HG03571 (cell line): ENCODE measurements at regions not wholly inside any gene's neighbourhood (a gene's known extent, or its start where the extent isn't known, plus 50 kb on each side); places are given as distances from the start of the nearest gene placed in this dataset.

Experiments used
- ATAC-seq: cut with Tn5 transposase; IDR thresholded peaks from one replicate; pipeline ENCODE4 v1.9.1; 2021; ENCODE audit not compliant: unreplicated experiment

DNA sequence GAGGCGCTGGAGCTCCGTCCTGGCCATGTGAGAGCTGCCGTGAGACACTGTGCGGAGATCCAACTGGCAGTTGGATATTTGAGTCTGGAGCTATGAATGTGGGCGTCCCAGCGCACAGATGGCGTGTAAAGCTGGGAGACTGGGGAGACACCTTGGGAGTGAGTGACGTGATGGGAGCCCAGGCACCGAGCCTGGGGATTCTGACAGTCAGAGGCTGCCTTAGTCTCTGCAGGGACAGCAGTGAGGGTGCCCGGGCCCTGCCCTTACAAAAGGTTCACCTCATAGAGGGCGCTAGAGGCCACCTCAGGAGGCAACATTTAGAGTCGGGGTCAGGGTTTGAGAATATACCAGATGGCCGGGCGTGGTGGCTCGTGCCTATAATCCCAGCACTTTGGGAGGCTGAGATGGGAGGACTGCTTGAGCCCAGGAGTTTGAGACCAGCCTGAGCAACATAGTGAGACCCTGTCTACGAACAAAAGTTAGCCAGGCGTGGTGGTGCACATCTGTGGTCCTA, 194.1 kb upstream of the GSE1 start:
- ATAC-seq = no peak

DNA sequence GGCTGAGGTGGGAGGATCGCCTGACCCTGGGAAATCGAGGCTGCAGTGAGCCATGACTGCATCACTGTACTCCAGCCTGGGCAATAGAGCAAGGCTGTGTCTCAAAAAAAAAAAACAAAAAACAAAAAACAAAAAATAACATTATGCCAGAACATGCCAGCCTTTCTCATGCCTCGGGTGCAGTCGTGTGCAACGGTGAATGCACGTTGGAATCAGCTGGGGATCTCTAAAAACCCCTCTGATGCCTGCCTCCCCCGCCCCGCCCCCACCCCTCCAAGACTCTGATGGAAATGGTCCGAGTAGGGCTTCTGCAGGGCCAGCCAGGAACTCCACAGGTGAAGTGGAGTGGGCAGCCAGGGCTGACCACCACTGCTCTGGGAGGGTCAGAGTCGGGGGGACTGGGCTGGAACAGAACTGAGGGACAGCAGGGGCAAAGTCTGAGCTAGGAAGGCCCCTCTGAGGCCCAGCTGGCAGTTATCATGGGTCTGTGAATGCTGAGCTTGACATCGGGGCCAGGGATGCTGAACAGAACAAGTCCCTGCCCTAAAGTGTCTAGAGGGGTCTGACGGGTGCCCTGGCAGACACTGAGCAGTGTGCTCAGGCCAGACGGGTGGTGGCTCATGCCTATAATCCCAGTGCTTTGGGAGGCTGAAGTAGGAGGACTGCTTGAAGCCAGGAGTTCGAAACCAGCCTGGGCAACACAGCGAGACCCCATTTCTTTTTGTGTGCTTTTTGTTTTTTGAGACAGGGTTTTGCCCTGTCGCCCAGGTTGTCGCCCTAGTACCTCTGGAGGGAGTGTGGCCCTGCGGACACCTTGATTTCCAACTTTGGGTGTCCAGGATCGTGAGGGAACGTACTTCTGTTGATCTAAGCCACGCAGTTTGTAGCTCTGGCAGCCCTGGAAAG, 193.4 kb upstream of the GSE1 start:
- ATAC-seq = no peak

DNA sequence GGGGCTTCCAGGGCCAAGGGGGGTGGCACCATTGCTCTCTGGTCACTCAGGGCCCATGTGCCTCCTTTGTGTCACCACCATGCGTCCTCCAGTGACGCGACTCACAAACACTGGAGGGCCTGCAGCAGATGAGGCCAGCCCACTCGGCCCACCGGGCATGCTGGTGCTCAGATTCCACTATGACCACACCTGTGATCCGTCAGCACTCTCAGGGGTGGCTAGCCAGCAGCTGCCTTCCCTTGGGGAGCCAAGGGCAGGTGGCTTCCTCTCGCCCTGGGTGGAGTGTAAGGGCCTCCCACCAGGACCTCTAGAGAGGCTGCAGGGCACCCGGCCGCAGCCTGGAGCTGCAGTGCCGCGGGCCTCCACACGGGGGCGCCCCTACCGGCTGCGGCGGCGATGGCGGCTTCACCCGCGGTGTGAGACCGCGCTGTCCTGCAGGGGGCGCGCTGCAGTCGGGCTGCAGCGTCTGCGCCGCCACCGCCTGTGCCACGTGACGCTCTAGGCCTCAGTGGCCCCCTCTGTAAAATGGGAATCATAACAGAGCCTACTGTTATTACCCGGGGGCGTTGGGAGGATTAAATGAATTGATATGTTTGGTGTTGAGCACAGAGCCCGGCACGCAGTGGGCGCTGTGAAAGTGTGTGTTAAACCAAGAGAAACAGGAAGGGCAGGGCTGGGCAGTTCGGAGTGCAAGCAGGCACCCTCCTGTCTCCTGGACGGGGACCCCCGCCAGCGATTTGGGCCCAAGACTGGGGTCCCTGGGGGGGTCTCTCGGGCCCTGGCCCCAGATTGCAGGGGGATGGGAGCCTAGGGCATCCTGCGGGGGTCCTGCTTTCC, 192.4 kb upstream of the GSE1 start:
- ATAC-seq = no peak

DNA sequence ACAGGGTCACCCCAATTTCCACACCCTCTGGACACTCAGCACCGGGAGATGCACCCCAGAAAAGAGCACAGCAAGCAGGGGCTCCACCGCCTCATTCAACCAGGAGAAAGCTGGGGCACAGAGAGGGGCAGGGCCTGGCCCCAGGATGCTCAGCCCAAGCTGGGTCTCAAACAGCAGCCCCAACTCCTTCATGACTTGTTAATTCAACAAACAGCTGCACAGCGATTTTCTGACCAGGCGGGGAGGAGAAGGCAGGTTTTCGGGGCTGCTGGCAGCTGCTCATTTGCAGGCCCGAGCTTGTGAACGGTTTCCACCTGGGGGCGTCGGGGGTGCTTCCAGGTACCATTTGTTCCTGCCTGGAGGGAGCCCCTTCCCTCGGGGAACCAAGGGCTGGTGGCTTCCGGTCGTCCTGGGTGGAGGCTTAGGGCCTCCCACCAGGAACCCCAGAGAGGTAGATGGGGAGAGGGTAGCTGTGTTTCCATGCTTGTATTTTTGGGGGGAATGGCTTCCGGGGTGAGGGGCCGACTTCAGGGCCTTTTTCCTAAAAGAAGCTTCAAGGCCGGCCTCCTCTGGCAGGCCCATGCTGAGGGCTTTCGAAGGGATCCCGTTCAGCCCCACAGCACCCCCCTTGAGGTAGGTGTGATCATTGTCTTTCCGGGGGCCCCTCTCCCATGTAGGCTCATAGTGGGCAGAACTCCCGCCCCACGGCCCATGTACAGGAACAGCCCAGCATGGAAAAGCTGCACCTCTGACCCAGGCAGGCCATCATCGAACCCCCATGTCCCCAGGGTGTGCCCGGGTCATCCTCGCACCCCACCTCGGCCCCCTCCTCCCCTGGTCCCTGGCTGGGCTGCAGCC, 191.6 kb upstream of the GSE1 start:
- ATAC-seq = no peak

DNA sequence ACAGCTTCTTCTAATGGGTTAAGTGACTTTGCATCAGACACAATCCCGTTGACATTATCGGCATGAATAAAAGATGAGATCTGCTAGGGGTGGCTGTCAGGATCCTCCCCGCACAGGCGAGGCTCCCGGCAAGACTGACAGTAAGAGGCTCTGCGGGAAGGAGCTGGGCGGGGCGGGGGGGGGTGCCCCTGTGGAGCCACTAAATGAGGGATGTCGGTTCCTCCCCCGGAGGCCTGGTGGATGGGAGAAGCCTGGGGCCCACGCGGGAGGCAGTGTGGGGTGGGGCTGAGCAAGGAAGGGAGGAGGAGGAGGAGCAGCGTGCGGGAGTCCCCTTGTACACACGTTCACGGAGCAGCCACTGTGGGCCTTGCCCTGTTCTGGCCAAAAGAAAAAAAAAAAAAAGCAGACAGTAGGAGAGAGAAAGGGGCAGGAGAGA, 190.9 kb upstream of the GSE1 start:
- no peak for ATAC-seq

DNA sequence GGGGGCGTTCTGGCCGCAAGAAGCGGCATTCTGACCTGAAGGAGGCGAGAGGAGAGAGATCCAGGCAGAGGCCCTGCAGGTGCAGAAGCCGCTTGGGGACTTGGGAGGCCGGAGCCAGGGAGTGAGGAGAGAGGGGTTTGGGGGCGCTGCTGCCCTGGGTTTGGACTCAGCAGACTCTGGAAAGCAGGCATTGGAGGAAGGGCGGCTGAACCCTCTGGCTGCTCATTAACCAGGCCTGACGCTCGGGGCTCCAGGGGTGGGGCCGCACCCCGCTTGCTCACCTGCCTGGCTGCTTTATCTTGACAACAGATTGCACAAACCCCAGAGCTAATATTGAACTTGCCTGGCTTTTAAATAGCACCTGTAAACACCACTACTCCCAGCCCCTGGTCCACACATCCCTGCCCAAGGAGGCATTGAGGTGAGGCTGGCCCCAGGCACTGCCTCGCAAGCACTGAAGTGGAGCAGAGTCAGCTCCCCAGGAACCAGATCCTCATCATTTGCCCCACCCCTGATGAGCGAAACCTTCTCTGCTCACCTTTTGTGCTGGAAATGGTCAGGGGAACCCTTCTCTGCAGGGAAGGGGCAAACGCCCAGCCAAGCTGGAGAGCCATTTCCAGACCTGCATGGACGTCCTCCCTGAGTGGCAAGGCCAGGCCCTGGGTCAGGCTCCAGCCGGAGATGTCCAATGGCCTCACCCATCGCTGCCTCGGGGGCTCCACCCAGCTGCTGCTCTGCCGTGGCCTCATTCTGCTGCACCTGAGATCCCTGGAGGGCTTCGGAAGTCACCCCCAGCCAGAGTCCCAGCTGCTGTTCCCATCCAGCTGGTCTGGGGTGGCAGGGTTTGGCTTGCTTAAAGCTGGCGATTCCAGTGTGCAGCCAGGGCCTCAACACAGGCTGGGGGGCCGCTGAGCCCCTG, 190.2 kb upstream of the GSE1 start:
- ATAC-seq = no peak

DNA sequence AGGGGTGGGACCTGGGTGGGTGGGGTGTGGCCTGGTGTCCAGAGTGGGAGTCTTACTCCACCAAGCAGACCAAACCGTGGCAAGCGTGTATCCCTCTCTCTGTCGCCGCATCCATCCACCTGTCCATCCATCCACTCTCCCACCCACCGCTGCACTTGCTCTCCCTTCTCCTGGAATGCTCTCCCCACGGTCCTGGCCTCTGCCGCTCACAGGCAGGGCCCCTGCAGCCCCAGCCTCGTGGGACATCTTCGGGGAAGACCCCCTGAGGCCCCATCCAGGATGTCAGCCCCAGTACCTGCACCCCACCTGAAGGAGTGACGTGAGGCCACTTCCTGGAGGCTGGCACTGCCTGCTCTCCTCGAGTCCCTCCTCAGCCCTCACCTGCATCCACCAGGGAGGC, 189.5 kb upstream of the GSE1 start:
- ATAC-seq = no peak

DNA sequence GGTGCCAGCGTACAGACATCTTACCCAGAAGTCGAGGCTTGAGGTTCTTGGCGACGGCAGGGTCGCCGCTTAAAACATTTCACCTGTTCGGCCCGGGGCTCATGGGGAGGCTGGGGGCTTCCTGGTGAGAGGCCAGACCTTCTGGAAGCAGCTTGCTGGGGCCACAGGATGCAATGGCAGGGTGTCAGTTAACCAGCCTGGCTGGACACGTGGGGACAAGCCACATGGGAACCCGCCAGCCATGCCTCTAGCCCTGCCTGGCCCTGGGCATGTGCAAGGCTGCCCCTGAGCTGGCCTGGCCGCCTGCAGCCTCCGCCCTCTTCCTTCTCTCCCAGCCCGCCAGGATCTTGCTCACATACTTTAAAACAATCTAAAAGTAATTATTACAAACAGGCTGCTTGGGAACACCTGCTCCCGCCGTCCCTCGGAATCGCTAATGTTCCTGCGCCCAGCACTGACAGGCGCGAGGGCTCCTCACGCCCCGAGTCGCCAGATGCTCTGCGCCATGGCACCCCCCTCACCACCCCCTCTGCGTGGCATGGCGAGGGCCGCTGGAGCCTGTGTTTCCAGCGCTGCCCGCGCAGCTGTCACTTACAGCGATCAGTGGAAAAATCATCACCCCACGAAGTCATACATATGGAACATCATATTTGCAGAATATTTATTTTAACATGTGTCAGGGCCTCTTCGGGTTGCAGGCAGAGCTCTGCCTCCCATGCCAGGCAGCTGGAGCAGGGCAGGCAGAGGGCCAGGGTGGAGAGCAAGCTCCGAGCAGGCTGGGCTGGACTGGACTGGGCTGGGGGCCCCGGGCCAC, 188.7 kb upstream of the GSE1 start:
- no peak for ATAC-seq

DNA sequence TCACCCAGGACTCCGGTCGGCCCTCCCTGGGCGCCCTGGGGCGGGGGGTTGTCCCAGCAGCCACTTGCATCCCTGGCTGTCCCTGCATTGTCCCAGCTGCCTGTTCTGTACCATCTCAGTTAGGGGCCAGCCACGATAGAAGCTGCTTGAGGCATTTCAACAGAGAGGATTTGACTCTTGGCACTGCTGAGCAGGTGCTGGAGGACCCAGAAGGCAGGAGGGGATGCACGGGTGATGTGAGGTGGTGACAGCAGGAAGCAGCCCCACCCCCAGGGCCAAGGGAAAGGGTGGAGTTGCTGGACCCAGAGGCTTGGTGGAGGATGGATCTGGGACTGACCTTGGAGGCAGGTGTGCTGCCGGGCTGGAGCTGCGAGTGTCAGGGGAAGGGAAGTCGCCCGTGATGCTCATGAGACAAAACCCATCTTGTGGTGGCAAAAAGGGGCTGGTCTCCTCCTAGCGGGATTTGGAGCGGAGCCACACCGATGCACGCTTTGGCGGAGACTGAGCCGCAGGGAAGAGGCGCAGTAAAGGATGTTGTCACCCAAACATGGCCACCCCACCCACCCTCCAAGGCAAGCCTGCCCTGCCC, 188.0 kb upstream of the GSE1 start:
- ATAC-seq = no peak

DNA sequence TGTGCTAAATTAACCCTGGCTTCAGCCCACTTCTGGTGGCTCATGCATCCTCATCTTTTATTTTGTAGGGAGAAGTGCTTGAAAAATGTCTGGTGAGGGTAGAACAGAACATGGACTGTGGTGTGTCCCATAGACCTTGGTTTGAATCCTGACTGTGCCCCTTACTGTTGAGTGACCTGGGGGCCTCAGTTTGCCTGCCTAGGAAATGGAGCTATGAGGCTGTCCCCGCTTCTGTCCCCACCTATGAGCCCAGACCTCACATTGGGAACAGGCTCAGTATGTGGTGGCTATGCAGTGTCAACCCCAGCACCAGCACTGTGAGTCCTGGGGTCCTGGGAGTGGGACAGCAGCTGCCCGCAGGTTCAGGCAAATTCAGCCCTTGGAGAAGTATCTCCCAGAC, 186.3 kb upstream of the GSE1 start:
- ATAC-seq = no peak

DNA sequence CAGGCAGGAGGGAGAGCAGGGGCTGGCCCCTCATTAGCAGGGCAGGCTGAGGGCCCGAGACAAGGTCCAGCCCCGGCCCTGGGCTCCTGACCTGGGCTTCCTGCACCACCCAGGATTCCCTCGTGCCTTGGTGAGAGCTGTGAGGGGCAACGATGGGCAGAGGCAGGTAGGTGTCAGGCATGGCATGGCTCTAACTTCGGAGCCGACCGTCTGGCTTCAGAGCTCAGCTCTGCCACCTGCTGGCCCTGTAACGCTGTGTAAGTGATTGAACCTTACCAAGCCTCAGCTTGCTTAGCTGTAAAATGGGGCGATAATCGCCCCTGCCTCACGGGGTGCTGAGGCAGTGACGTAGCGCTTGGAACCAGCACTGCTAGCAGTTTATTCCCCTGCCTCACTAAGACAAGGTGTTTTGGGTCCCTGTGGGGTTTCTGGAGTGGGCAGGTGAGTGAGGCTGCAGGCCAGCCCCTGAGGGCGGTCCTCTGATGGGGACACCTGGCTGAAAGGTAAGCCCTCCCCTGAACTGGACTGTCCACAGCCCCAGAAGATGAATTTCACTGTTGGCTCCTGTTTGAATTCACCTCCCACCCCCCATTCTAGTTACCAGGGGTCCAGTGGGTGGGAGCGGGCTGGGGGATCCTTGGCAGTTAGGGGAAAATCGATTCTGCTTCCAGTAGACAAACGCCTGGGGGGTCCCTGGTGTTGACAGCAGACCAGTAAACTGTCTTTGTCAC, 184.8 kb upstream of the GSE1 start:
- ATAC-seq = no peak

DNA sequence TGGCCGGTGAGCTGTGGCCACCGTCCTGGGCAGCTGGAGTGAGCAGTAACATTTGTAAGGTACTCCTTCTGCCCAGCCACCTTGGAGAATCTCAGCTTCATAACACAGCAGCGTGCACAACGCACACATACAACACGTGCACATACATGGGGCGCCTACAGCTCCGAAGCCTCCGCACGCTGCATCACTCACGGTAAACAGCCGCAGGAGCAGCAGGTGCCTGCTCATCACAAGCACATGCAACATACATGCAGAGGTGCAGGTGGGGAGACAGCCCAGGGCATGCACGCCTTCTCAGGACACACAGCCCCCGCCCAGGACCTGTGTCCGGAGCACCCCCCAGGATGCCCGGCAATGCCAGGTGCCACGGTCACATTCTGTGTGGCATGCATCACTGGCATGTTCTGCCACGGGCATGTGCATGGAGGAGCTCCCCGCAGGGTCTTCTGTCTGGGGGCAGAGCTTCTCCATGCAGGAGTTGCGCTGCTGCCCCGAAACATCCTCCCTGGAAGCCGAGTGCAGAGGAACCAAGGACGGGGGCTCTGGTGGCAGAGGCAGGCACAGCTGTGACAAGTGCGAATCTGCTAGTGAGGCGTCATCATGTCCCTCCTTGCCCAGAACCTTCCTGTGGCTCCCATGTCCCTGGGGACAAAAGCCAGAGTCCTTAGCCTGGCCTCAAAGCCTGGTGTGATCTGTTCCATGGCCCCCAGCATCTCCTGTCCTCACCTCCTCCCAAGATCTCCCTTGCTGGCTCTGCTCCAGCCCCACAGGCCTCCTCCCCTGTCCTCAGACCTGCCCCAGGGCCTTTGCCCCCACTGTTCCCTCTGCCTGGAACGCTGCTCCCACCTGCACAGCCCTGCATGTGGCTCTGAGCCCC, 184.0 kb upstream of the GSE1 start:
- no peak for ATAC-seq

DNA sequence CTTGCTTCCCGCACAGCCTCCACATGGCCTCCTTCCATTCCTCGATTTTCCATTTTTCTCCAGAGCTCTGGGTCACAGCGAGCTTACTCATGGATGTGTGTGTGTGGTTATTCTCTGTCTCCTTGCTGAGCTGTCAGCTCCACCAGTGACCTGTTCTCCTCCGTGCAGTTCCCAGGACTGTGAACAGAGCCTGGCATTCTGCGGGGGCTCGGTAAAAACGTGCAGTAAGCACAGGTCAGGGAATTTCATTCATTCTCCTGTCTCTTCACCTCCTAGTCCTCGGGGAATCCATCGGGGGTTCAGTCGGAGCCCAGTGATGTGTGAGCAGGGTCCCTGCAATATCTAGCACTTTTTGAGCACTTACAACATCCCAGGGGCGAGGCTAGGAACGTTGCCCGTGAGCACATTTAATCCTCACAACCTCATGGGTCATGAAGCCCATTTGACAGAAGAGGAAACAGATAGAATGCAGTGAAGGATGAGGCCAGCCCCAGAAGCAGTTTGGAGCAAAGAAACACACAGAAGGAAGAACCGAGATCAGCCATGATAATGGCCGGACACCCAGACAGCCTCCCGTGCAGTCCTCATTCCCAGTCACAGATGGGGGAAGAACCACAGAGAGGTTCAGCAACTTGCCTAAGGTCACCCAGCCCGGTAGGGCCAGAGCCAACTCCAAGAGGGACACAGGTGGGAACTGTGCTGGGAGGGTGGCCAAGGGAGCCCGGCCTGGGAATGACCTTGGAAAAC, 183.2 kb upstream of the GSE1 start:
- no peak for ATAC-seq

DNA sequence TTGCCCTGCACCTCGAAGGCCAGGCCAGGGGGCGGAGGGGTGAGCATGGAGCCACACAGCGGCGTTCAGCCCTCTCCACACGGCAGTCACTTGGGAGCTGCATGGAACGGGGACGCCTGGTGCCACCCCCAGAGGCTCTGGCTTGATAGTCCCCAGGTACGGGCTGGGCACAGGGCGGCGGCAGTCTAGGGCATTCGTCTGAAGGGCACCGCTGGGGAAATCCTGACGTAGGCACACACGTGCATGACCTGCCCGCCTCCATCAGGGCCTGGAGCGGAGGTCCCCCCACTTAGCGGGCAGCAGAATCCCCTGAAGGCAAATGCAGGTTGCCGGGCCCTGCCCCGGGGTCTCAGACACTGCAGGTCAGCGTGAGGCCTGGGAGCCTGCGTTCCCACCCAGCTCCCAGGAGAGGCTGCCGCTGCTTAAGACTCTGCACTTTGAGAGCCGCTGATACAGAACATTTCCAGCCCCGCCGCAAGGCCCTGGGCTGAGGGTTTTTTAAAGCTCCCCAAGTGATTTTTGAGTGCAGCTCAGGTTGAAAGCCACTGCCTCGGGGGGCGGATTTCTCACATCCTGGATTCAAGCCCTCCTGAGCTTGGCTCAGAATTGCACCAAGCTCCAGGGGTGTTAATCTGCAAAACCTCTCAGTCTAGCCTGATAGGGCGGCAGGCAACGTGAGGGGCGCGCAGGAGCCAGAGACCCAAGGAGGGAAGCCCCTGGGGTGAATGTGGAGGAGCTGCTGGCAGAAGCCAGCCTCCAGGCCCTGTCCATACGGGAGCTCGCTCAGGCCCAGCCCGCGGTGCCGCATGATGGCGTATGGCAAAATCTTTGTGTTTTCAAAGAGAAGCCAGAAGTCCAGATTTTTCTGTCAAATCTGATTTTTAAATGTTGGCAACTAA, 182.3 kb upstream of the GSE1 start:
- ATAC-seq = no peak

DNA sequence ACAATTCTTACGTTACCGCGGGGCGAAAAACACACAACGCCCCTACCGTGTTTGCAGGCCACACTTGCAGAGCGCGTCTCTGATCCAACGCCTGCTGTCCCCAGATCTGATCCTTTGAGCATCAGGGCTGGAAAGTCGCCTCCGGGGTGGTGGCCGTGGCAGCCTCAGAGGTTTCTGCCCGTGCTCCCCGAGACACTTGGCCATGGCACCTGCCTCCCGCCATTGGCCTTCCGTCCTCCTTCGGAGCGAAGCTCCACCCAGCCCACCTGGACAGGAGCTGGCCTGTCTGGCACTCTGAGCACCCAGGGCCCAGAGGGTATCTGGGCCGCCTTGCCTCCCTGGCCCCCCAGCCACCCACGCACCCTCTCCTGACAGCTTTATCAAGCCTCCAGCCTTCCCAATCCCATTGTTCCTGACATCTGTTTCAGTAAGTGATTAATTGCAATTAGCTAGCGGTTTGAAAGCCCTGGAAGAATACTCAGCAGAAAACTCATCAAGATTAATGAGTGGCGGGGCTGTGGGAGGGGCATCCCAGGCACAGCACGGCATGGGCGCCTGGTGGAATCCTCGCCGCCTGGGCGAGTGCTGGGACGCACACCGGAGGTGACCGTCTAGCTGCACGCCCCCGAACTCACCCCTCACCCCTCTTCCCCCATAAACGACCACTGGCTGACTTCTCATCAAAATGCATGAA, 181.5 kb upstream of the GSE1 start:
- no peak for ATAC-seq
